ENCODE measurements at regions not wholly inside any gene's neighbourhood (a gene's known extent, or its start where the extent isn't known, plus 50 kb on each side); places are given as distances from the start of the nearest gene placed in this dataset.

- Histone ChIP-seq H2AK5ac (ENCODE audit: insufficient read length, low read length) (no peak overlapping the region), H4K5ac (ENCODE audit: insufficient read length, low read depth, low read length) (no peak overlapping the region), H2BK15ac (ENCODE audit: low read depth, low read length) (no peak overlapping the region), H3K27ac (ENCODE audit: insufficient read length, low read depth, low read length) (no peak overlapping the region), H2AFZ (ENCODE audit: low read length) (no peak overlapping the region), H3K79me2 (ENCODE audit: insufficient read depth, low read length) (no peaks in the 10 kb centered on the region), H3T11ph (ENCODE audit: low read length) (no peak overlapping the region), H3K9me3 (ENCODE audit: control insufficient read depth, low read depth, low read length) (no peaks in the 10 kb centered on the region), H3K4ac (ENCODE audit: low read depth, low read length) (no peak overlapping the region), H3K27me3 (ENCODE audit: insufficient read depth, low read length) (no peaks in the 10 kb centered on the region), H3K79me1 (ENCODE audit: insufficient read depth, low read depth, low read length, poor library complexity, severe bottlenecking) (no peaks in the 10 kb centered on the region), H2BK20ac (ENCODE audit: low read depth, low read length, poor library complexity, severe bottlenecking) (no peak overlapping the region), H2BK5ac (ENCODE audit: insufficient read length, low read length) (no peak overlapping the region), H3K56ac (ENCODE audit: insufficient read length, low read depth, low read length) (no peak overlapping the region), H2BK120ac (ENCODE audit: low read depth, low read length, poor library complexity, severe bottlenecking) (no peak overlapping the region), H4K20me1 (ENCODE audit: control insufficient read depth, insufficient read depth, insufficient read length) (no peaks in the 10 kb centered on the region), H3K4me2 (ENCODE audit: insufficient read depth, insufficient read length, low read length) (no peak overlapping the region), H3K14ac (ENCODE audit: insufficient read depth, low read length) (no peak overlapping the region), H2BK12ac (ENCODE audit: insufficient read length, low read depth, low read length) (no peak overlapping the region), H3K23ac (ENCODE audit: insufficient read length, low read depth, low read length) (no peak overlapping the region), H3K4me1 (ENCODE audit: insufficient read depth, low read length) (no peaks in the 10 kb centered on the region), H4K91ac (ENCODE audit: insufficient read length, low read depth, low read length) (no peak overlapping the region), H3K18ac (ENCODE audit: insufficient read length, low read depth, low read length) (no peak overlapping the region), H4K8ac (replicated peaks; ENCODE audit: insufficient read length, low read depth, low read length) (no peak overlapping the region), H3K9ac (ENCODE audit: extremely low read depth, insufficient read length, low read length) (no peak overlapping the region), H3K23me2 (ENCODE audit: insufficient read length, low read depth, low read length, poor library complexity, severe bottlenecking) (no peaks in the 10 kb centered on the region)
- no CpG with 5 or more reads among the region's 17 CpGs for WGBS (ENCODE audit: extremely low coverage, insufficient read length, low lambda C conversion rate)
- Mint-ChIP-seq H3K36me3 (ENCODE audit: insufficient read depth in 1 of 3, low read depth in 3 of 3) (peaks cover 0 to 13% (median 6%) of the 10 kb centered on the region in 3 experiments; a peak in 4 of 7 replicates), H3K9me3 (peaks cover 3 to 8% of the 10 kb centered on the region in 2 experiments; a peak in 4 of 5 replicates), H3K27me3 (ENCODE audit: low read depth) (no peaks in the 10 kb centered on the region), H3K4me3 (no peak overlapping the region; a peak in 1 of 5 replicates), H3K27ac (no peak overlapping the region), H3K4me1 (no peaks in the 10 kb centered on the region)
- peak; percentile 77 for TF ChIP-seq CTCF (conservative IDR thresholded peaks at IDR 0.05)
- peak; percentile 92 for DNase-seq
Observed at GRCh38 chr9:30774326-30774725, 1610.1 kb upstream of the ACO1 start.

Data from H9 (cell line).